DMS114 treated with DMSO at 0.1 percent for 48 hours (cell line): ENCODE measurements at regions not wholly inside any gene's neighbourhood (a gene's known extent, or its start where the extent isn't known, plus 50 kb on each side); places are given as distances from the start of the nearest gene placed in this dataset.

Experiments
- DNase-seq: peaks from one replicate; lab custom pipeline; 2025; ENCODE audit not compliant: unreplicated experiment; lab: John Stamatoyannopoulos, UW

DNA sequence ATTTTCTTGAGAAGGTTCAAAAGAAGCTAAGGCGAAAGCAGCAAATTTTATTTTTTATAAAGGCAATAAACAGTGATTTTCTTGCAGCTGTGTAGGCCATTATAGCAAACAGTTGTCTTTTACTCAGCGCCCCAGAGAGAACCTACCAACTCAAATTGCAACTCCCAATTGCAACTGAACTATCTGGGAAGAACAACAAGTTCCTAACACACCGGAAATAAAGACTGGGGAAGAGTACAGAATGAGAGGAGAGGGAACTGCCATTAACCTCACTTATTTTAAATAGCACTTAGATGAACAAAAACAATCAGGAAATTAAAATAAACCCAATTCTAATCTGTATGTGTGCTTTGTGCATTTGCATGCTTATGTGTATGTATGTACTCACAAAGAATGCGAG lies 171.1 kb downstream of the KCTD12 start:
- DNase-seq: no peak

DNA sequence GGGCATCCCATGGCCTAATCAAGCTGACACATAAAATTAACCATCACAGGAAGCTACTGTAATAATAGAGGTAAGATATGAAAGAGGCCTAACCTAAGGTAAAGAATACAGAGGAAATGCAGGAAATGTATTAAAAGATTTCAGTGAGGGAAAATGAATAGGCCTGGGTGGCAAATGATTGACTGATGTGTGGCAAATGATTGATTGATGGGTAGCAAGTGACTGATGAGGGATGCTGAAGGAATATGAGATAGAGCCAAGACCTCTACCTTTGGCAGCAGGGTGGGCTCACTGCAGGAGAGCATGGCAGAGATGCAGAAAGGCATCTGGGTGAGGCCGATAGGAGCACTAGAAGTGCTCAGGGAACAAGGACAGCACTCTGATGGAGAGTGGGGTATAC lies 172.9 kb downstream of the KCTD12 start:
- no peak for DNase-seq

DNA sequence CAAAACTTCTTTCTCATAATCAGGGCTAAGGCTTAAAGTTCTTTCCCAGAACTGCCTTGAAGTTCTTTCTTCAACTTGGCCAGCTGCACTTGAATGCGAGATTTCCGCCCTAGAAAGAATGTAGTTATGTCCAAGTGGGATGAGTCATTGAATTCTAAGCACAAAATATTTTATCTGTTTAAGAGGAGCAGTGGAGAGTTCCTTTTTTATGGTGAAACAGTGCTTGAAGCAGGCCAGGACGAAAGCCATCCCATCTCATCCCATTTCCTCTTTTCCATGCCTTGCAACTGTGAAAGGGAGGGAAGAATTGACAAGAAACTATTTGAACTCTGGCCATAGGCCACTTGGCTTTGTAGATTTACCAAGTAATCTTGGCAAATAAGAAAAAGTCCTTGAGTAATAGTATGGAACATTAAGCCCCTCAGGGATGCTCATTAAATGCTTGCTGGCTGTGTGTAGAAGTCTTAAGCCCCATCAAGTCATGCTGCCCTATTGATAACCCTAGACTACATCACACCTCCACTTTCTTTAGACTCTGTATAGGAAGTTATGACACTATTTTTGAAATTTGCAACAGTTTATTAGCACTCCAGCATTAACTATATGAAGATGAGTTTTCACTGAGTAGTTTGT lies 174.5 kb downstream of the KCTD12 start:
- DNase-seq: no peak

DNA sequence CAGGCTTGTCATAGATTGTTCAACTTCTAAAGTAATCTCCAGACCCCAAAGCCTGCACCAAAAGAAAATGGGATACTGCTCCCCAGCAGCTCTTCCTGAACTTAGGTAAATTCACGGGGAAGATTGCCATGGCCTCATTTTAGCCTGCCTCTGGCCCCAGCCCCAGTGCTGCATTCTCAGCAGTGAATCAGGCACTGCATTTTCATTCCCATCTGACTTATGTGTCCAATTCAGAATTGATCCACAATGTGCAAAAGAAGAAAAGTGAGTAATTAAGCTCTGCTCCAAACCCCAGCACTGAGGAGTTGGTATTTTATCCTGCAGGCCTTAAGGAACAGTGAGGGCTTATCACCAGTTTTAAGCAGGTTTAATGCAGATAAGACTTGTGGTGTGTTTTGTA lies 176.4 kb downstream of the KCTD12 start:
- no peak for DNase-seq

DNA sequence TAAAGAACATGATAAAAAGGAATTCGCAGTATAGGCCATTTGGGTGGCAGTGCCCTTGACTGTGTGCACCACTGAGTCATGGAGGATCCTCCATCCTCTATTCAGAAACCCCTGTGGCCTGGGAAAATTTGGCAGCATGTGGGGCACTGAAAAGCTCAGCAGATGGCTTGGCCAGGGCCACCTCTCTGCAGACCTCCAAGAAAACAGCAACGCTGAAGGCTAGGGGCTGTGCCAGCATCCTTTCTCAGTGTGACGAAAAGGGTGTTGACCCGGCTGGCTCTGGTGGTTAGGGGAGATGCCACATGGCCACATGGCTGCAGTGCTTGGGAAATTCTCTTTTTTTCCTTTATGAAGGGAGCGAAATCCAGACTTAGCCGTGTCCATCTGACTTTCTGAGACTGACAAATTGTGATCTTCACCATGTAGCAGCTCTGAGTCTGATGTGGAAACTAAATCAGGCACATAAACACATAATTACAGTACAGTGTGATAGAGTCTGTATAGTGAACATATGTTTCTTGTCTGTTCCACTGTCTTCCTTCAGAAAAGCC lies 178.0 kb downstream of the KCTD12 start:
- DNase-seq: no peak

DNA sequence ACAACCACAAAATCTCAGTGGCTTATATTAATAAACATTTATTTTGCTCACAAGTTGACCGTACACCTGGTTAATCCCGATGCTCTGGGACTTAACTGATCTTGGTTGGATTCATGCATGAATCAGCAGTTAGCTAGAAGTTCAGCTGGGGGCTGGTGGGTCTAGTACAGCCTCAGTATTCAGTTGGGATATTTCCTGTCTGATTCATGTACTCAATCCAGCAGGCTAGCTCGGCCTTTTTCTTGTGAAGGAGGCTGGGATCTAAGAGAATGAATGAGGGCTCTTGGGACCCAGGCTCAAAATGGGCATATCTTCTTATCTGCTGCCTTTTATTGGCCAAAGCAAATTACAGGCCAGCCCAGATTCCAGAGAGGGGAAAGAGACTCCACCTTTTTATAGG lies 178.8 kb downstream of the KCTD12 start:
- no peak for DNase-seq

DNA sequence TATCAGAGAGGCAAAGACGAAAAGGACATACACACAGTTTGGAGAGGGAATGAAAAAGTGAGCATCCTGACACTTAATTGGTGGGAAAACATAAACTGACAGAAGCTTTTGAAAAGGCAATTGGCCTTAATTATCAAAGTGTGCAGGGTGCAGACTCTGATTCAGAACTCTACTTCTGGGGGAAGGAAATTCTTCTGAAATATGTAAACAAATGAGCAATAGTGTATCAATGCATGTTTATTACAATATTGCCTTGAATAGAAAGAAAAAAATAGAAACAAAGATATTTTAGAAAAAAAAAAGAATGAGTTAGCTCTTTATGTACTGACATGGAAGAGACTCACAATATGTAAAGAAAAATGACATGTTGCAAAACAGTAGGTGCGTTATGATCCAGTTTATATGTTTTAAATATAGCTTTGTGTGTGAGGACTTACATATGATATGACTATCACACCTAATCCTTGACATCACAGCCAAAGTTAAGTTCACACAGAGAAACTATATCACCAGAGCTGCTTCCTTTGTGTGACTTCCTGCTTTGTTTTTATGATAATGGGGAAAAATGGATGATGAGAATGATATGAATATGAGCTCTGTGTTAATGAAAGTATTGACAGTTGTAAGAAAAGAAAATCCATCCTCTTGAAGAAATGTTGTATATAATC lies 182.4 kb downstream of the KCTD12 start:
- DNase-seq: no peak

DNA sequence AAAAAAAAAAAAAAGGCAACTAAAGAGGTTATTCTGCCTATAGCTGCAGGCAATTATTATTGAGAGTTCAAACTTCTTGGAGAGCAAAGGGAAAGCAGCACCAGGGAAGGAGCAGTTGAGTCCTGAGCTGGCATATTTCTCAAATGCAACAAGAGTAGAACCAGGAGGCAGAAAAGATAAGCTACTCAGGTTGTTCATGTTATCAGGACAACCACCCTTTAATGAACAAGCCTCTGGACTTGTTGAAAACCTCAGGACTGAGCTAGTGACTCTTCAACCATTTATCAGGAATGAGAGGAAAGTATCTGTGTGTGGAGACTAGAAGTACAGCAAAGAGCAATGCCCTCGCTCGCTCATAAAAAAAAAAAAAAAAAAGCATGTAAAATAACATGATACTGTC lies 183.0 kb downstream of the KCTD12 start:
- no peak for DNase-seq

DNA sequence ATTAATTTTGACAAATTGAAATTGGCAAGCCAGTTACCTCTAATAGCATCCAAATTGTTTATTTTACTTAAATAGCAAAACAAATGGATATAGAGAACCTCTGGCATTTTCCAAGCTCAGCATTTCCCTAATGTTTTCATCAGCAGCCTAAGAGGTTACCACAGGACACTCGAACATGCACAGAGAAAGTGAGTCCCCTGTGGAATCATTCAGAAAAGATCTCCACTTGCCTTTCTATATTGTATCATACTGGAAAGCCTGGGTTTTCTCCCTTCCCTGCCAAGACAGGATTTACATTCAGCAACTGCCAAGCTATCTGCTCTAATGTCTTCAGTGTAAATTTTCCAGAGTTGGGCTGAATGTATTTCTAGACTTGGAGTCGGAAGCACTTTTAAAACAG lies 188.9 kb downstream of the KCTD12 start:
- no peak for DNase-seq

DNA sequence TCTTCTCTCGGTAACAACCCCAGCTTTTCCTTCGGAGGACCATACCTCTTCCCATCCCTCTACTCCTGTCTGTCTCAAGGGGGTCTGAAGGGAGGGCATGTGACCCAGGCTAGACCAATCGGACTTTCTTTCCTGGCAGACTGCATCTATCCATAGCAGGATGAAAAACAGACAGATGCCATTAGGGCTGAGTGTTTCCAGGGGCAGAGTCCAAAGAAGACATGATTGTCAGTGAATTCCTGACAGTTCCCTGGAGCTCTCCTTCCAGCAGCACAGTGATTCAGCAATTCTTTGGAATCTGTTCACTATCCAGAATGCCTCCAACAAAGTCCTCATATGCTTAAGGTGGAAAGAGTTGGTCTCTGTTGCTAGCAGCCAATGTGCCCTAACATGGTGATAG lies 189.8 kb downstream of the KCTD12 start:
- DNase-seq: no peak

DNA sequence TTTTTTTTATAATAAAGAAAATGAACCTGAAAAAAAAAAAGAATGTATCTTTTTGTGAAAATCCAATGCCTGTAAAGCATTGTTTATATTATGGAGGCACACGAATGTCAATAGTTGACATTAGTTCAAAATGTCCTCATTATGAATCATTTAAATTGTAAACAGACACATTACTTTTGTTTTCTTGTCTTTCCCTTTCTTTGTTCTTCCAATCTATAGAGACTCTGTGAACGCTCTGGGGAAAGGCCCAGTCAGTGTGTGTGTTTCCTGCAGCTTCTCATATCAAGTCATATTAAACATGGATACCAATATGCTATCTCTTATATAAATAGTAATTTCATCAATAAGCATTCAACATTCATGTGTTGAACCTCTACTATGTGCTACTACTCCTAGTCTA lies 193.1 kb downstream of the KCTD12 start:
- DNase-seq: no peak

DNA sequence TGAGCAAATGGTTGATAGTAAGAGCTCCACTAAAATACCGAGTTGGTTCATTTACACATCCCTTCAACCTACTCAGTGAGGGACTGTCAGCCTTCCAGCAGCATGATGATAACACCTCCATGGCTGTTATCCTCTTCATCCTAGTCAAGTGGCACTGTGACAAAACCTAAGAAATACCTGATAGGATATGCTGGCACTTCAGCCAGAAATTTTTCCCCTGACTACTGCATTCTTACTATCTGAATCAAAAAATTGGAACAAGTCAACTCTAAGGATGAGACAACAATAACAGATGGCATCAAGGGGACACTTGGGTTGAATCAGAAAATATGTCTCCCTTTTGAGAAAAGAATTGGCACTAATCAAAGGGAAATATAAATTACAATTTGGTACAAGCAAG lies 193.9 kb downstream of the KCTD12 start:
- DNase-seq: no peak

DNA sequence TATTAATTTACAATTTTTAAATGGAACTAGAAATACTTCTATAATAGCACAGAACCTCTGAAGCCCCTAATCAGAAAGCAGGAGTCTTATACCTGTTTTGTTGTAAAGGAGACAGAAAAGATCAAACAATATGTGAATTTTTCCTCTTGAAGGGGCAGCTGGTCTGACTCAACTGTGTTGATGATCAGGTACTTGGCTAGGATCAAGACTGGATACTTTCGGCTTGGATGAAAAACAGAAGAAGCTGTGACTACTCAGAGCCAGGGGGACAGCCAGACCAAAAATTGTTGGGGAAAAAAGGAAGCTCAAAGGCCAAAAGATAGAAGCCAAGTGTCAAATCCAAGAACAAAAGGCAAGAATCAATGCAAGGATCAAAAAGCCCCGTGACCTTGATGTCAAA lies 195.6 kb downstream of the KCTD12 start:
- DNase-seq: no peak

DNA sequence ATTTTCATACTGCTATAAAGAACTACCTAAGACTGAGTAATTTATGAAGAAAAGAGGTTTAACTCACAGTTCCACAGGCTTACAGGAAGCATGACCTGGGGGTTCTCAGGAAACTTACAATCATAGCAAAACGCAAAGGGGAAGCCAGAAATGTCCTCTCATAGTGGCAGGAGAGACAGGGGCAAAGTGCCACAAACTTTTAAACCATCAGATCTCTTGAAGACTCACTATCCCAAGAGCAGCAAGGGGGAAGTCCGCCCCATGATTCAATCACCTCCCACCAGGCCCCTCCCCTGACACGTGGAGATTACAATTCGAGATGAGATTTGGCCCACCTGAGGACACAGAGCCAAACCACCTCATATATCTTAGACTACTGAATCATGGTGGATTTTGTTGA lies 198.7 kb downstream of the KCTD12 start:
- no peak for DNase-seq

DNA sequence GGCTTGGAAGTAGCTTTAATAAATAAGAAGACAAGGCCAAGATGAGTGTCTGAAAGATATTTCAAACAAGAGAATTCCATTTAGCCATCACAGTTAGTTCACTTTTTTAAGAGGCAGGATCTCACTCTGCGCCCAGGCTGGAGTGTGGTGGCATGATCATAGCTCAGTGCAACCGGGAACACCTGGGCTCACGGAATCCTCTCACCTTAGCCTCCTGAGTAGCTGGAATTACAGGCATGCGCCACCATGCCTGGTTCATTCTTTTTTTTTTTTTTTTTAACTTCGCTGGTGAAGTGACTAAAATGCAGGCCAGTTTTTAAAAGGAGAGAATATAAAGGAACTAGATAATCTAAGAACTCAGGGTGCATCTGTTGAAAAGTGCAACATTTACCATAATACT lies 200.3 kb downstream of the KCTD12 start:
- DNase-seq: no peak

DNA sequence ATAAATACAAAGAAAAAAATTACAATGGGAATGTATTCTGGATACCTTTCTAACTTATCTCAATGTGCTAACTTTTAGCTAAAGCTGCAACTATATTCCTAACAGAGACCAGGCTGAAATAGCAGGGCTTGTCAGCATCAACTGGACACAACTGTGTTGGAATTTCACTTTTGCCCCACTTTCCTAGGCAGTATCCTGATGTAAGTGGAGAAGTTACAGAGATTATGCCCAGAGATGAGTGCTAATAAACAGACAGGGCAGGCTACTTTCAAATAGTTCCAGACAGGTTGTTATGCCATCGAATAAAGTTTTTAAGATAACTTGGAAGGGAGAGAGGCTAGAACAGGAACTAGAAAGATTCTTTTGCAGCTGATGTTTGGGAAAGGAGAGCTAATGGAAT lies 201.9 kb downstream of the KCTD12 start:
- DNase-seq: no peak

DNA sequence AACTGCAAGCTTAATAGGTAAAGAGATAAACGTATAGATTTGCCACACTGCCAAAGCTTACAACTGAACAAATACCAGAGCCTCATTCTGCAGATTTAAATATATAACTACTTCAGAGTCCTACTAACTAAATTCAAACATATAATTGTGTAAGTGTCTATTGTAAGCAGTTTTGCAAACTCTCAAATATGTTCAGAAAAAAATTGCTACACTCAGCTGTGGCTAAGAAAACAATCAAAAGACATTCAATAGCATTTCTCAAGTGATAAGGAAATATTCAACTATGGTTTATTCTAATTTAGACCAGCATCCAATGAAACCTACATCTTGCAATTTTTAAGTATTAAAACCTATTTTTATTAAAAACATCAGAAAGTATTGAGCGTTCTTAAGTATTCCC lies 202.4 kb downstream of the KCTD12 start:
- DNase-seq: no peak

DNA sequence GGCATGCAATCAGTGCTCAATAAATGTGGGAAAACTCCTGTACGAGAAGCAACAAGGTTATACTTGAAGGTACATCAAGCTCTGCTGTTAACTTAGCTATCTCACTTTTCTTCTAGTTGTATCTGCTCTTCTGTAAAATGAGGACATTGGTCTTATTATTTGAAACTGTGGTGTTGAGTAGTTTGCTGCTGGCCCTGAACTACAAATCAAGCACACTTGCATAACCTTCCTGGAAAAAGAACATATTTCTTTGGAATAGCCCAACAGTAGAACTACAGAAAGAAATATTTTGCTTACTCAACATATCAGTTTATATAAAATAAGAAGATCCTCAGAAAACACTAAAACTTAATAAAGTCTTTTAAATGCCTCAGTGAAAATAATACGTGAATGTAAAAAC lies 203.0 kb downstream of the KCTD12 start:
- no peak for DNase-seq

DNA sequence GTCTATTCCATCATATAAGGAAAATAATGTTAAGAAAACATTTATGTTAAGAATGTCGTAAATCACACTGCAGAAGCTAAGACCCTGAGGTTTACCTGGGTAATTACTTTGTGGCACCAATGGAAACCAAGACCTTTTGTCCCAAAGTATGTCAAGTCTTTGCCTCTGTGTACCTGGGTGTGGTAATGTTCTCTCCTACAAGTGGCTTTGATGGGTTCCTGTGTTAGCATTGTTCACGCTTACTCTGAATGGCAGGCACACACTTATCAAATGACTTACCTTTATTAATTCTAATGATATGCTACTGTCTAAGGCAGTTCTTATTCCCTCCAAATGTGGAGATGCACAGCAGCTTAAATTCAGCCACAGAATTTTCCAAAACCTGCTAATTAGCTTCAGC lies 206.1 kb downstream of the KCTD12 start:
- no peak for DNase-seq

DNA sequence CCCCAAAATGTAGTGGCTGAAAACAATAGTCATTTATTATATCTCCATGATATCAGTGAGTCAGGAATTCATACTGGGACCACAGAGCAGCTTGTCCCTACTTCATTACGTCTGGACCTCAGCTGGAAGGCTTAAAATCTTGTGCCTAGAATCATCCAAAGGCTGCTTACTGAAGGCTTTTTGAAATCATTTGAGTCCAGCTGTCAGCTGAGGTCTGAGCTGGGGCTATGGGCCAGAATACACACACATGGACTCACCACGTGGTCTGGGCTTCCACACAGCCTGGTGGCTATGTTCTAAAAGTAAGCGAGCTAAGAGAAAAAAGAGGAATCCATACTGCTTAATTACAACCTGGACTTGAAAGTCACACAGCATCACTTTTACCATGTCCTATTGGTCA lies 209.2 kb downstream of the KCTD12 start:
- DNase-seq: no peak

DNA sequence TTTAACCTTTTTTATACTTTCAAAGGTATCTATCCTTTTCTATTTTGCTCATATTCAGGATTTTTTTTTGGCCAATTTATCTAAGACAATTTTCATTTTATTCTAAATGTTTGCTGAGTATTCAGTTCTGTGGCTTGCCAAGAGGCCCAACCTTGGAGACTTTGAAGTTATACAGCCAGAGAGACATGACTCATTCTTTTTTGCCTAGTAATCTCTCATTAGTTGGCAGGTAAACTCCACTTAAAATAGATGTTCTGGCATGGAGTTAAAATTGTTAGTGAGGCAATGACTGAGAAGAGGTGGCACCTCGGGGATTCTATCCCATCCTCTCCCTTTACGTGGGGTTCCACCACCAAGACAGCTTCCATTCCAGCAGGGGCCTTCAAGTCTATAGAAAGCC lies 213.8 kb downstream of the KCTD12 start:
- no peak for DNase-seq

DNA sequence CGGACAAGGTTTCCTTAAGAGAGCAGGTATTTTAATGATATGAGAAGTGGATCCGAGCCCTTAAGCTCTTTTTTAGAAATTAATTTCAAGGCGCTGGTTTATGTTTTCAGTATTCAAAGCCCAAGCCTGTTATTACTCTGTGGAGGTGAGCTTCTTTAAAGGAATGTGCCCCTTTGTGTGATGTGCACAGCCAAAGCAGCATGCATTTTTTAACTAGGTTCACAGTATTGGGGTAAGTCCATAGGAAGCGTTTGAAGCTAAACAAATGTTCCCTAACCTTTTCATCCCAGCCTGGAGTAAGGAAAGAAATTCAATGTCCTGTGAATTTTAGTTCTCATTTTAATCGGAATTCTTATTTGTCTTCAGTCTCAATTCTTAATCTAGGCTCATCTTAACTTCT lies 217.5 kb downstream of the KCTD12 start:
- no peak for DNase-seq

DNA sequence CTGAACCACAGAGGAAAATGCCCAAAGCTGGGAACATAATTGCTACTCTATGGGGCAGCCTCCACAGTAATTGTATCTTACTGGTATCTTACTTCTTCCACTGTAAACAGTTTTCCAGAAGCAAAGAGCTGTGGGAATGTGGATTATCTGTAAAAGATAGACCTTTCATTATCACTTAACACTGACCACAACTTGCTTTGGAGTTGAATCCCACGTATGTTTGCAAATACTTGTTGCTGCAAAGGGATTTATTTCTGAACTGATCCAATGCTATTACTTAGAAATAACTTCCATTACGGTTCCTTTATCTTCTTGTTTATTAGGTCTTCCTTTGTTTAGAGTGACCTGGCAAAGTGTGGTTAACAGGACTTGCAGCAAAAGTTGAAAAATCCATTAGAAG lies 218.1 kb downstream of the KCTD12 start:
- no peak for DNase-seq
